Cardiac fibroblast (primary cell): ENCODE measurements at regions not wholly inside any gene's neighbourhood (a gene's known extent, or its start where the extent isn't known, plus 50 kb on each side); places are given as distances from the start of the nearest gene placed in this dataset.

ENCODE experiments used
- DNase-seq, 2 donors: peaks; one replicate each; pipeline versions ENCODE4 v3.0.0 to v3.0.0-alpha.2; 2010; ENCODE audit warnings: low read depth in 2 of 2
- H3K4me3 ChIP-seq, 2 donors: replicated peaks in 1 of 2; 1 replicate in 1 of 2; 2 replicates in 1 of 2; pipeline ENCODE4 v1.5.1; 2011; ENCODE audit warnings: low read depth in 2 of 2, low read length in 2 of 2, mild to moderate bottlenecking in 2 of 2, moderate library complexity in 1 of 2
- TF ChIP-seq, protein P1 (sequence below): IDR thresholded peaks from one replicate; pipeline ENCODE4 v1.5.1; 2011; ENCODE audit warnings: low read depth, mild to moderate bottlenecking, low read length, inconsistent platforms

DNA sequence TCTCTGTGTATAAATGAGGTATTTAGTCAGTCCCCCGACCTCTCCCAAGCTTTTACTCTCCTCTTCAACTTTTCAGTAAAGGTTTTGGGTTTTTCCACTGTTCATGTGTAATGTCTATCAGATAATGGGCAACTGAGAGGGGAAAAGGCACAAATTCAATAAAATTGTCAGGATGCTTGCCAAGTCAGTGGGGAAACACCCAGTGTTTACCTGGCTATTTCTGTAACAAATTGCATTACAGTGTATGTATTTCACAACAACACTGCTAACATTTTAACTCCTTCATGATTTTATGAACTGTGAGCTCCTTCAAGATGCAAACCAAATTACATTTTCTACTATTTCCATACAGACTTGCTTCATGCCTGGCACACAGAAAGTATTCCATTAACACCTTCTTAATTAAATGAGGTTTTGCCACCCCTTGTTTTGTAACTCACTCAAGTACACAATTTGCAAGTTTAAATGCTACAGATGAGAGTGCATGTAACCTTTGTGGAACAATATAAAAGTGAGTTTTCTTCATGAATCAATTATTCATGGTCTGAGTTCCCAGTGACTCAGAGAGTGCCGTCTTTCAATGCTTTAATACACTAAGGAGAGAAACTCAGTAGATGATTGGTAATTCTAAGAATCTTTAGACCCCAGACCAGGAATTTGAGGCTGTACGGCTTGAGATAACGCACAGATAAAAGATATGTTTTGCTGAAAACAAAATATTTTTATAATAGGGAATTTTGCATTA, 149.8 kb upstream of the TLL1 start:
- DNase-seq = peak; percentile 53 to 62
- TF ChIP-seq, protein P1, sequence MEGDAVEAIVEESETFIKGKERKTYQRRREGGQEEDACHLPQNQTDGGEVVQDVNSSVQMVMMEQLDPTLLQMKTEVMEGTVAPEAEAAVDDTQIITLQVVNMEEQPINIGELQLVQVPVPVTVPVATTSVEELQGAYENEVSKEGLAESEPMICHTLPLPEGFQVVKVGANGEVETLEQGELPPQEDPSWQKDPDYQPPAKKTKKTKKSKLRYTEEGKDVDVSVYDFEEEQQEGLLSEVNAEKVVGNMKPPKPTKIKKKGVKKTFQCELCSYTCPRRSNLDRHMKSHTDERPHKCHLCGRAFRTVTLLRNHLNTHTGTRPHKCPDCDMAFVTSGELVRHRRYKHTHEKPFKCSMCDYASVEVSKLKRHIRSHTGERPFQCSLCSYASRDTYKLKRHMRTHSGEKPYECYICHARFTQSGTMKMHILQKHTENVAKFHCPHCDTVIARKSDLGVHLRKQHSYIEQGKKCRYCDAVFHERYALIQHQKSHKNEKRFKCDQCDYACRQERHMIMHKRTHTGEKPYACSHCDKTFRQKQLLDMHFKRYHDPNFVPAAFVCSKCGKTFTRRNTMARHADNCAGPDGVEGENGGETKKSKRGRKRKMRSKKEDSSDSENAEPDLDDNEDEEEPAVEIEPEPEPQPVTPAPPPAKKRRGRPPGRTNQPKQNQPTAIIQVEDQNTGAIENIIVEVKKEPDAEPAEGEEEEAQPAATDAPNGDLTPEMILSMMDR = no peak
- H3K4me3 ChIP-seq = no peak overlapping the region

DNA sequence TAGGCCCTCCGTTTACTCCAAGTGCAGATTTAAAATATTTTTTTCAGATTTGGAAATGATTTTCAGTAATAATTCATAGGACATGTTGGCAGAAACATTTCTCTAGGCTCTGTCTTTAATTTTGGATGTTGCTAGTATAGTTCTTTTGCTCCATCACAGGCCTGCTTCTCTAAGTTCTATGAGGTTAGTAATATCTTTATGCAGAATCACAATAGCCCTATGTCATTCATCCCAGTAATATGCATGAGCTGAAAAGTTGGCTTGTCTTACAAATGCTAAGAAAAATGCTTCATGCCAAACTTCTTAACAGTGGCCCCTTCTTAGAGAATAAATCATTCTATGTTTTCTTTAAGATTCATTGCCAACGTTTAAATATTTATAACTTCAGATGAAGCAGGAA, 148.3 kb upstream of the TLL1 start:
- H3K4me3 ChIP-seq = no peak overlapping the region
- DNase-seq = no peak
- TF ChIP-seq, protein P1 = no peak

DNA sequence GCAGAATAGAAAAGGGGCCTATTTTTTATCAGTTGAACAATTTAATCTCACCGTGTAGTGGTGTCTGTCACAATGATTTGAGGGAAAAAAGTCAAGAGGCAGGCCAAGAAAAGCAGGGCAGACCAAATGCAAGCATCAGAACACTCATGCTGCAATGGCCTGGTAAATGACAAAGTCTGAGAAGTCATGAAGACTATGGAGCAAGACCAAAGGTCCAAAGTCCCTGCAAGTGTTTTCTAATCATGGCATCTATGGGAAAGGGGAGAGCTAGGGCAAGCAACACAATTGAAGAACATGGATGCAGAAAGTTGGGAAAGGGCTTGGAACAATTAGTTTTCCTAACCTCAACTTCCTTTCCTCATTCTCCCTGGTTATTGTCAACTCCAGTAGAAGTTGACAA, 147.7 kb upstream of the TLL1 start:
- H3K4me3 ChIP-seq = no peak overlapping the region
- TF ChIP-seq, protein P1 = no peak
- DNase-seq = no peak

DNA sequence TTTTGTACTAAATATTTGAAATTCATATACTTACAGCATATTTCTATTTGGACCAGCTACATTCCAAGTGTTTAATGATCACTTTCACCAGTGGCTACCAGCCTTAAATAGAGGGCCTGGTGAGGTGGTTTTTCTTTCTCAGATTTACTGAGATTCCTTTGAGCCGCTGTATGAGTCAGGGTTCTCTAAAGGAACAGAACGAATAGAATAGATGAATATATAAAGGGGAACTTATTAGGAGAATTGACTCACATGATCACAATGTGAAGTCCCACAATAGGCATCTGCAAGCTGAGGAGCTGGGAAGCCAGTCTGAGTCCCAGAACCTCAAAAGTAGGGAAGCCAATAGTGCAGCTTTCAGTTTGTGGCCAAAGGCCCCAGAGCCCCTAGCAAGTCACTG, 146.2 kb upstream of the TLL1 start:
- H3K4me3 ChIP-seq = no peak overlapping the region
- DNase-seq = peak in 1 of 2 donors; percentile 79
- TF ChIP-seq, protein P1 = no peak

DNA sequence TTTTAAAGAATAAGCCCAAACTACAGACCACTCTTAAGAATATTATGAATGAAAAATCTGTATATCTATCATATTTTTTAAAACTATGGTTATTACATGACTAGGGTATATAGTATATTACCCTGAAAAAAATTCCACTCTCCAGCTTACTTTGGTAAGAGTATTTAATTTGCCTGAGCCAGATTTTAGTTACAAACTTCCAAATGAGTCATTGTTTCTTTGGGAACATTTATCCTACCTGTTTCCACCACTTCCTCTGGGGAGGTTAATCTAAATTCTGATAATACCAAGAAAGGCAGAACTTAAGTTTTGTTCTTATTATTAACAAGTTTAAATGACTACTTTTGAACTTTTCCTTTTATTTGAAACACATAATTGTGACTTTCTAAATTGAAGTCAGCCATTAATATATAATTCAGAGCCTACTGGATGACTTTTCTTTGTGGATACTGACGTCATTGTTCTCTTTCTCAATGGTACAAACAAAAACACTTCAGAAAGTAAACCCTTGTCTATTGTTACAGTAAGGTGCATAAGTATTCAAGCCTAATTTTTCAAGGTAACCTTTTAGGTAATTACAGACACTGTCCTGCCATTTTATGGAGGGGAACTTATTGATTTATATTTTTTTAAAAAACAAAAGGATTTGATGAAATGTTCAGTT, 135.6 kb upstream of the TLL1 start:
- peak in 1 of 2 donors; percentile 29 for DNase-seq
- TF ChIP-seq, protein P1 = no peak
- no peak overlapping the region for H3K4me3 ChIP-seq

- no peak for DNase-seq
- H3K4me3 ChIP-seq = no peak overlapping the region
- TF ChIP-seq, protein P1 = no peak
Observed at GRCh38 chr4:165738571-165738970, 134.5 kb upstream of the TLL1 start.
